ENCODE measurements at regions not wholly inside any gene's neighbourhood (a gene's known extent, or its start where the extent isn't known, plus 50 kb on each side); places are given as distances from the start of the nearest gene placed in this dataset.
"Not testable (repeated sequence)": the region's sequence is repeated elsewhere in the genome, so short reads cannot be mapped to it uniquely, and the experiment has no call there.

DNA sequence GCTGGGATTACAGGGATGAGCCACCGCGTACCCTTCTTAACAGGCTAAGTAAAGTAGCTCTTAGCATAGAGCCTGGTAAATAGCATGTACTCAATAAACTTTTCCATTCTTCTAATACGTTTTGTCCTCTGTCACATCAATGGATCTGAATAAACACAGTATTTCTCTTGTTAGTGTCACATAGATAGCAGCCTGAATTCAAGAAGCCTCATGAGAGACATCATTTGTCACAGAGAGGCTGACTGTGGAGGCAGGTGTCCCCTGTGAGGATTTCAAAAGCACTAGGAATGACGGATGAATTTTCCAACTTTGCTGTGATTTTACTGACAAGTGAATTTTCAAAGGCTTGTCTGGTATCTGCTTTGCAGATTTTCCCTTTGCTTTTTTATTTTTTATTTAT lies 82.6 kb upstream of the CDC14C start:
- Mint-ChIP-seq H3K4me1 (ENCODE audit: low read depth) (no peaks in the 10 kb centered on the region), H3K4me3 (no peak overlapping the region), H3K9me3 (peaks cover 5% of the 10 kb centered on the region), H3K36me3 (no peaks in the 10 kb centered on the region), H3K27me3 (no peaks in the 10 kb centered on the region), H3K27ac (no peak overlapping the region)
- DNase-seq = no peak
- CTCF ChIA-PET = no interaction called here
- POLR2A ChIA-PET = no interaction called here
- intact Hi-C loops (cut with micrococcal nuclease) = no loop called here

DNA sequence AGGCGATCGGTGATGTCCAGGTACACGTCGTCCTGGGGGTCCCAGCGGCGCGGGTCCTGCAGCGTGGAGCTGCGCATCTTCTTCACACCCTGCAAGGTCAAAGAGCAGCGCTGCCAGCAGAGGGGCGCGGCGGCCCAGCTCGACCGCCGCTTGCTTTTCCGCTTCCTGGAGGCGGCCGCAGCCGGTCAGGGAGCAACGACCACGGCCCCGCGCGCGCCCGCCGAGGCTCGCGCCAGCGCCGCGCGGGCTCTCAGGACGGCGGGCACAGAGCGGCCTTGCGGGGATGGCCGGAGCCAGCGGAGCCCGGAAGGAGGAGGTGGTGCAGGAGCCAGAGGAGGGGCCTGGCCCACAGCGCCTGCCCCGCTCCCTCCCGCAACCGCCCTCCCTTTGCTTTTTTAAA lies 76.4 kb upstream of the CDC14C start:
- H3K9me3 Mint-ChIP-seq = peaks cover 7% of the 10 kb centered on the region
- no peaks in the 10 kb centered on the region for H3K27me3 Mint-ChIP-seq
- POLR2A ChIA-PET = no interaction called here
- H3K36me3 Mint-ChIP-seq = no peaks in the 10 kb centered on the region
- no peak for DNase-seq
- intact Hi-C loops (cut with micrococcal nuclease) = no loop called here
- H3K4me3 Mint-ChIP-seq = no peak overlapping the region
- no peak overlapping the region for H3K27ac Mint-ChIP-seq
- CTCF ChIA-PET = no interaction called here
- no peaks in the 10 kb centered on the region for H3K4me1 Mint-ChIP-seq (ENCODE audit: low read depth)

DNA sequence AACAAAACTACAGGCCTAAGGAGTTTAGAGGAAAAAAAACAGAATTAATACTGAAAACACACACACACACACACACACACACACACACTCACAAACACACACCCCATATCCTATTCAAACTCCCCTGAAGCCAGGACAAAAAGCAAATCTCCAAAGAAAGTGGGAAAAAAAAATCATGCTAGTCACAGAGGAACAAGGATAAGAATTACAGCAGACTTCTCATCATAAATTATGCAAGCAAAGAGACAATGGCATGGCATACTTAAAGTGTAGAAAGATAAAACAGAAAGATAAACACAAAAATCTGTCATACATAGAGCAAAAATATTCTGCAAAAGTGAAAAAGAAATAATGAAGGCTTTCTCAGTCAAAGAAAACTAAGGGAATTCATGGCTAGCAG lies 63.9 kb upstream of the CDC14C start:
- H3K27me3 Mint-ChIP-seq; CTCF ChIA-PET; POLR2A ChIA-PET; DNase-seq; H3K4me1 Mint-ChIP-seq (ENCODE audit: low read depth); H3K4me3 Mint-ChIP-seq; intact Hi-C loops (cut with micrococcal nuclease); H3K36me3 Mint-ChIP-seq; H3K27ac Mint-ChIP-seq: not testable (repeated sequence)
- H3K9me3 Mint-ChIP-seq = peaks cover 21% of the 10 kb centered on the region

DNA sequence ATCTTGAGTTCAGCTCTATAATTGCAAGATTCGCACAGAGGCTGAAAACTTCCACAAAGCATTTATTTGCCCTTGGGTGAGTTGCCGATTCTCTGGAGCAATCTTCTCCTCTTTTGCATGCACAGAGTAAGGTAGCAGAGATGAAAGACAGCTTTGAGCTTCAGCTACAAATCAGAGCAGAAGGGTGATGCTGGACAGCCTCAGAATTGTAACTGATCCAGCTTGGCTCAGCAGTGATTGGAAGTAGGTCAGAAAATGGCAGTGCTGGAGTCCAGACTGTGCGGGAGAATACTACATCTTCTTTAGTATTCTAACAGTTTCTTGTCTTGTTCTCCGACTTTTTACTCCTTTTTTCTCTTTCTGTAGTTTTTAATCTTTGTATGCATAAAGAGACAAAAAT lies 55.4 kb upstream of the CDC14C start:
- H3K27ac Mint-ChIP-seq = no peak overlapping the region
- no peaks in the 10 kb centered on the region for H3K4me1 Mint-ChIP-seq (ENCODE audit: low read depth)
- no peak overlapping the region for H3K4me3 Mint-ChIP-seq
- DNase-seq = no peak
- intact Hi-C loops (cut with micrococcal nuclease) = no loop called here
- CTCF ChIA-PET = no interaction called here
- H3K9me3 Mint-ChIP-seq = no peaks in the 10 kb centered on the region
- POLR2A ChIA-PET = no interaction called here
- no peaks in the 10 kb centered on the region for H3K36me3 Mint-ChIP-seq
- H3K27me3 Mint-ChIP-seq = no peaks in the 10 kb centered on the region

DNA sequence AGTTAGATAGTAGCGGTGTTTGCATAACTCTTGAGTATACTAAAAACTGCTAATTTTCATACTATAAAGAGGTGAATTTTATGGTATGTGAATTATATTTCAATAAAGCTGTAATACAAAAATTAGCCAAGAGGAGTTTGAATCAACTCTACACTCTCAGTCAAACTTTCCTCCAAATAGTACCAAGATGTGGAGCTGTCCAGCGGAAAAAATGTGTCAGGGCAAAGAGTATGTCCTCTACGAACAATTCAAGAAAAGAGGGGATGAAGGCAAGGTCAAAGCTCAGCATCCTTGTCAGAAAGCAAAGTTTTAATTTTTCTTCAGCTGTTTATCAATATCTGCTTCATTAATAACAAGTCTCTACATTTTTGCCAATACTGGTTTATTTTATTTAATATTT lies 51.8 kb upstream of the CDC14C start:
- no peaks in the 10 kb centered on the region for H3K4me1 Mint-ChIP-seq (ENCODE audit: low read depth)
- no peaks in the 10 kb centered on the region for H3K36me3 Mint-ChIP-seq
- no peaks in the 10 kb centered on the region for H3K9me3 Mint-ChIP-seq
- POLR2A ChIA-PET = no interaction called here
- no peak for DNase-seq
- intact Hi-C loops (cut with micrococcal nuclease) = no loop called here
- H3K27ac Mint-ChIP-seq = no peak overlapping the region
- H3K27me3 Mint-ChIP-seq = no peaks in the 10 kb centered on the region
- H3K4me3 Mint-ChIP-seq = no peak overlapping the region
- CTCF ChIA-PET = no interaction called here
